Ishikawa (cell line): ENCODE measurements at regions not wholly inside any gene's neighbourhood (a gene's known extent, or its start where the extent isn't known, plus 50 kb on each side); places are given as distances from the start of the nearest gene placed in this dataset.

Experiments
- CEBPB ChIP-seq: IDR thresholded peaks from 2 replicates; pipeline ENCODE4 v1.6.1; 2012
- CREB1 ChIP-seq: IDR thresholded peaks from 2 replicates; pipeline ENCODE4 v1.6.1; 2012; ENCODE audit warnings: low read depth
- EGR1 ChIP-seq: IDR thresholded peaks from 2 replicates; pipeline ENCODE4 v1.6.1; 2012
- EP300 ChIP-seq: IDR thresholded peaks from 2 replicates; pipeline ENCODE4 v1.6.1; 2012; ENCODE audit warnings: borderline replicate concordance
- FOXM1 ChIP-seq: IDR thresholded peaks from 2 replicates; pipeline ENCODE4 v1.6.1; 2012; ENCODE audit warnings: low read depth, borderline replicate concordance
- RAD21 ChIP-seq: IDR thresholded peaks from 2 replicates; pipeline ENCODE4 v1.6.1; 2012; ENCODE audit warnings: low read depth
- REST ChIP-seq: IDR thresholded peaks from 2 replicates; pipeline ENCODE4 v1.6.1; 2012; ENCODE audit warnings: low read depth, mild to moderate bottlenecking
- TAF1 ChIP-seq: IDR thresholded peaks from 2 replicates; pipeline ENCODE4 v1.6.1; 2012; ENCODE audit warnings: low read depth, mild to moderate bottlenecking
- TCF12 ChIP-seq: IDR thresholded peaks from 2 replicates; pipeline ENCODE4 v1.6.1; 2012; ENCODE audit warnings: low read depth
- TEAD4 ChIP-seq: IDR thresholded peaks from 2 replicates; pipeline ENCODE4 v1.6.1; 2012
- YY1 ChIP-seq: IDR thresholded peaks from 2 replicates; pipeline ENCODE4 v1.6.1; 2012; ENCODE audit warnings: low read depth
- ZBTB7A ChIP-seq: IDR thresholded peaks from 2 replicates; pipeline ENCODE4 v1.6.1; 2012; ENCODE audit warnings: low read depth
- TF ChIP-seq, protein P1 (sequence below): IDR thresholded peaks from 2 replicates; pipeline ENCODE4 v1.6.1; 2012

GRCh38 chr1:185567440-185567839 is 166.8 kb upstream of the HMCN1 start:
- TF ChIP-seq REST: no peak
- no peak for TF ChIP-seq EP300
- no peak for TF ChIP-seq RAD21
- TF ChIP-seq FOXM1: no peak
- TF ChIP-seq TAF1: no peak
- TF ChIP-seq EGR1: no peak
- no peak for TF ChIP-seq TCF12
- TF ChIP-seq YY1: no peak
- no peak for TF ChIP-seq CEBPB
- TF ChIP-seq TEAD4: no peak
- TF ChIP-seq, protein P1, sequence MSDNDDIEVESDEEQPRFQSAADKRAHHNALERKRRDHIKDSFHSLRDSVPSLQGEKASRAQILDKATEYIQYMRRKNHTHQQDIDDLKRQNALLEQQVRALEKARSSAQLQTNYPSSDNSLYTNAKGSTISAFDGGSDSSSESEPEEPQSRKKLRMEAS: no peak
- TF ChIP-seq ZBTB7A: no peak
- no peak for TF ChIP-seq CREB1
